GM12891 (cell line): ENCODE measurements at regions not wholly inside any gene's neighbourhood (a gene's known extent, or its start where the extent isn't known, plus 50 kb on each side); places are given as distances from the start of the nearest gene placed in this dataset.

ENCODE experiments used
- POLR2A ChIP-seq: IDR thresholded peaks from 2 replicates; pipeline ENCODE4 v1.6.1; 2011; ENCODE audit warnings: low read depth, low read length, control low read depth
- POLR2AphosphoS5 ChIP-seq: IDR thresholded peaks from 2 replicates; pipeline ENCODE4 v1.6.1; 2011; ENCODE audit warnings: low read depth, low read length, control low read depth
- SPI1 ChIP-seq: IDR thresholded peaks from 2 replicates; pipeline ENCODE4 v1.6.1; 2011; ENCODE audit warnings: low read depth, low read length, control low read depth
- TAF1 ChIP-seq: IDR thresholded peaks from 2 replicates; pipeline ENCODE4 v1.6.1; 2011; ENCODE audit warnings: low read depth, low read length, control low read depth

DNA sequence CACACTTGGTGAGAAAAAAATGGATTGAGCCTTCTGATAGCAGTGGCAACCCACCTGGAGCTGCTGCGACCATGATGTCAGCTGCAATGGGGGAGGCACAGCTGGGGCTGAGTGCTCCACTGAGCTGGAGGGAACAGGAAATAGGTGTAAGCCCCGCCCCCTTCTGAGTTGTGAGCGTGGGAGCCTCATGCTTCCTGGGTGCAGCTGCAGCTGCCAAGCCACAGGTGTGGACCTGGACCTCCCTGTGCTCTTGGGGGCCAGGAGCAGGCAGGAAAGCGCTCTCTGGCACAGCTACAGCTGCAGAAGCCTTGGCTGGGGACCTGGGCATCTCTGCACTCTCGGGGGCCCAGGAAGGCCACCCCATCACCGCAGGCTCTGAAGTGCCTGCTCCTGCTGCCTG lies 970.6 kb downstream of the DCDC2C start:
- no peak for TF ChIP-seq POLR2A
- TF ChIP-seq POLR2AphosphoS5: no peak
- TF ChIP-seq SPI1: no peak
- no peak for TF ChIP-seq TAF1
